ENCODE measurements at regions not wholly inside any gene's neighbourhood (a gene's known extent, or its start where the extent isn't known, plus 50 kb on each side); places are given as distances from the start of the nearest gene placed in this dataset.
"Not testable (repeated sequence)": the region's sequence is repeated elsewhere in the genome, so short reads cannot be mapped to it uniquely, and the experiment has no call there.

- DNase-seq: no peak
Observed at GRCh38 chr3:139243710-139244109, 100.1 kb upstream of the MRPS22 start.

DNA sequence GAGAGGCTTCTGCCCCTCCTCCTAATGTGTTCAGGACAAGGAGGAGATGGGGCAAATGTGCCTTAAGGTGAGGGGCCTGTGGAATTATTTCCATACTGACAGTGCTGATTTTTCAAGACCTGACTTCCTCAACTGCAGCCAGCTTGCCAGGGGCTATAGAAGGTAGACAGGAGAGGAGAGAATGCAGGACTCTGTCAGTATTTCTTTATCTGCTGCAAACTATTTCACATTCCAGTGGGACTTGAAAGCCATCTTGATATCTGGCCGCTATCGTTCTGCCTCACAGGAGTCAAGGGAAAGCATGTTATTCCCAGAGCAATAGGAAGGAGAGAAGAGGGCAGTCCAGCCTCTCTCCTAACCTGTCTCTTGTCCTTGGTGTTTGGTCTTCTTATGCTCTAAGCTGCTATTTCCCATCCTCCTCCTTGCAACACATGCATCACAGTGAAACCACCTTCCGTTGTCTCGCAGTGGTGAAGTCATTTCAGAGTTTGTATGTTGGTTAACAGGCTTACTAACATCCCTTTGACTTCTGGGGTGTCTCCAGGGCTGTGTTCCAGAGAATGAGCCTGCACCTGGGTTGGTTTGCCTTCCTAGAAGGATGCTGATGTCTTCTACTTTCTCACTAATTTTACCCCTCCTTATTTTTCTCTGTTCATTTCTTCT is 95.1 kb upstream of the MRPS22 start:
- no peak for DNase-seq

DNA sequence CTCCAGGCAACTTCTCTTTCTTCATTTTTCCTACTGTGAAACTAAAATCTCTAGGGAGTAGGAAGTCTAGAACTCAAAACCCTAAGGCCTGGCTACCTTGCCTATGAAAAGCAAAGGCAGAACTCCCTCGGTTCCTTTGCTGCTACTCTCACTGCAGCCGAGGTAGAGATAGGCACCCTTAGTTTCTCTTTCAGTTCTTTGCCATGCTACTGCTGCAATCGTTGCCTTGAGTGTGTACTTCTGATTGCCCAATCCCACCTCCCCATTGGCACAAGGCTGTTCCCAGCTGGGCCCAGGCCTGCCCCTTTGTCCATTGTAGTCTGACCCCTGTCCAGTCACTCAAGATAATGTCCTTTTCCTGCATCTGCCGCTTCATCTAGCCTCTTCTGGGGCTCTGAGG is 92.3 kb upstream of the MRPS22 start:
- no peak for DNase-seq

- no peak for DNase-seq
Observed at GRCh38 chr3:139252719-139253118, 91.1 kb upstream of the MRPS22 start.

DNA sequence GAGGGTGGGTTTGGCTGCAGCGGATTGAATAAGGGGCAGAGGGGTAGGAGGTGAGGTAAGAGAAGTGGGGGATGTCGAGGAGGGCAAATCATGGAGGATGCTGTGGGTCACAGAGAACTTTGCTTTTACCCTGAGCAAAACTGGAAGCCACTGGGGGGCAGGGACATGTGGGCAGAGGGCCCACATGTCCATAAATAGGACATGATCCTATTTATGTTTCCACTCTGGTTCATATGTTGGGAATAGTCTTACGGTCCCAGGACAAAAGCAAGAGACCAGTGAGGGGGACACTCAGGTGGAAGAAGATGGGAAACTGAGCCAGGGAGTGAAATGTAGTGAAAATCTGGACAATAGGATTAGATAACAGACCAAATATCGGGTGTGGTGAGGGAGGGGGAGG is 85.5 kb upstream of the MRPS22 start:
- no peak for DNase-seq

- no peak for DNase-seq
Observed at GRCh38 chr3:139259398-139259797, 84.4 kb upstream of the MRPS22 start.

- DNase-seq: no peak
Observed at GRCh38 chr3:139260041-139260486, 83.8 kb upstream of the MRPS22 start.

DNA sequence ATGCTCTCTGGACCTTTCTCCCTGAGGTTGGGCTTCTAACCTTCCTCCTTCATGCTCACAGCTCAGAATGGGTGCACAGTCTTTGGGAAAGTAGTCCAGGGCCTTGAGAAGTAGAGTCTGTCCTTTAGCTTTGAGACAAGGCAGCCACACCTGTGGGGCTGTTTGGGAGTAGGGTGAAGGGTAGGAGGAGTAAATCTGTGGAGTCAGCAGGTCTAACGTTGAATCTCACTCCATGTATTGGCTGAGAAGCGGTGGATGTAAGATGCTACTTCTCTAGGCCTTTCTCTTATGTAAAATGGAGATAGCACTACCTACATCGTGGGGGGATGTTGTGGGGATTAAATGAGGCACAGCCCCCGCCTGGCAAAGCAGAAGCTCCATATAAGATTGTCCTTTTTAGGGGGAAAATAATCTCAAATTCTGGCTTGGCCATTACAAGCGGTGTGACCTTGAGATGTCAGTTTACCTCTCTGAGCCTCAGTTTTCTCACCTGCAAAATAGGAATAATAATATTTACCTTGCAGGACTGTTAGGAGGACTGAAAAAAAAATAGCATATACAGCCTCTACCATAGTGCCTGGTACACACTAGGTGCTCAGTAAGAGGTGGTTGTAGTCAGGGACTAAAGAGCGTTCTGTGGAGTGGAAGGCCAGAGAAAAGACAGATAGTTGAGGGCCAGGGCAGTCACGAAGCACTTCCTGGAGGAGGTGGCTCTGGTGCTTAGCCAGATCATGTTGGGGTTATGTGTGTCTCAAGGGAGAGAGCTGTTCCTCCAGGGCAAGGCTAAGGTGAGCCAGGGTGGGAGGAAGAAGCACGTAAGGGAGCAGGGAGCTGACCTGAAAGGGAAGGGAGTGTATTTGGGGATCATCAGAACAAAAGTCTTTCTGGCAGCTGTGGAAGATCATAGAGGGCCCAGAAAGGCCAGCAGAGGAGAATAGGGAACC is 82.8 kb upstream of the MRPS22 start:
- DNase-seq: no peak

DNA sequence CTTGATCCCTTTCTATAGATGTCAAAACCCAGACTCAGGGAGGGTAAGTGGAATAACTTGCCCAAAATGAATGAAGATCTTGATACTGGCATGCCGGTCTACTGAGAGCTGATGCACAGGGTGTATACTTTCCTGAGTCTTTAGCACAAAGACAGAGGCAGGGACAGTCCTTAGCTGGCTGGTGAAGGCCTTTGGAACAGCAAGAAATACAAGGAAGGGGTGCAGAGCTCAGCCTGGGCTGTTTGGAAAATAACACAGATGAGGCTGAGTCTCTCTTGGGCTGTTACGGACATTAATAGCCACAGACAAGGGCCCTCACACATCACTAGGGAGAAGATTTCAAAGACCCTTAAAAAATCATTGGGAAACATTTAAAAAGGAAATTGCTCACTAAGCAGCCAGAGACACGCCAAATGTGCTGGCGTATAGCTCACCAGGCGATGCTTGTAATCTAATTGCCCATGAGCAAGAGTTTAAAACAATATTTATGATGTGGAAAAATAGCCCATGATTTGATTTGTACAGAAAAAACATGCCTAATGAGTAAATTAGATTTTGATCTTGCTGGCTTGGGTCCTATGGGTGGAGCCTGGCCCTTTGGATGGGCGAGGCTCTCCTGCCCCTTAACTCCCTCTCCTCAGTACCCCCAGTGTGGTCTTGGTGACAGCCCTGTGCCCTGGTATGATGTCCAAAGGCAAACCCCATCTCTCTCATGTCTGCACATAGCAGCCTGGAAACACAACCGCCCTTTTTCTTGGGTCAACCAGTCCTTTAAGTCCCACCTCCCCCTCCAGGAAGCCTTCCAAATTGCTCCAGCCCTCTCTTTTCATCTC is 81.8 kb upstream of the MRPS22 start:
- DNase-seq: no peak

- no peak for DNase-seq
Observed at GRCh38 chr3:139263798-139264197, 80.0 kb upstream of the MRPS22 start.

- DNase-seq: no peak
Observed at GRCh38 chr3:139264375-139264774, 79.4 kb upstream of the MRPS22 start.

GRCh38 chr3:139265131-139266016 is 78.4 kb upstream of the MRPS22 start:
- DNase-seq: no peak

DNA sequence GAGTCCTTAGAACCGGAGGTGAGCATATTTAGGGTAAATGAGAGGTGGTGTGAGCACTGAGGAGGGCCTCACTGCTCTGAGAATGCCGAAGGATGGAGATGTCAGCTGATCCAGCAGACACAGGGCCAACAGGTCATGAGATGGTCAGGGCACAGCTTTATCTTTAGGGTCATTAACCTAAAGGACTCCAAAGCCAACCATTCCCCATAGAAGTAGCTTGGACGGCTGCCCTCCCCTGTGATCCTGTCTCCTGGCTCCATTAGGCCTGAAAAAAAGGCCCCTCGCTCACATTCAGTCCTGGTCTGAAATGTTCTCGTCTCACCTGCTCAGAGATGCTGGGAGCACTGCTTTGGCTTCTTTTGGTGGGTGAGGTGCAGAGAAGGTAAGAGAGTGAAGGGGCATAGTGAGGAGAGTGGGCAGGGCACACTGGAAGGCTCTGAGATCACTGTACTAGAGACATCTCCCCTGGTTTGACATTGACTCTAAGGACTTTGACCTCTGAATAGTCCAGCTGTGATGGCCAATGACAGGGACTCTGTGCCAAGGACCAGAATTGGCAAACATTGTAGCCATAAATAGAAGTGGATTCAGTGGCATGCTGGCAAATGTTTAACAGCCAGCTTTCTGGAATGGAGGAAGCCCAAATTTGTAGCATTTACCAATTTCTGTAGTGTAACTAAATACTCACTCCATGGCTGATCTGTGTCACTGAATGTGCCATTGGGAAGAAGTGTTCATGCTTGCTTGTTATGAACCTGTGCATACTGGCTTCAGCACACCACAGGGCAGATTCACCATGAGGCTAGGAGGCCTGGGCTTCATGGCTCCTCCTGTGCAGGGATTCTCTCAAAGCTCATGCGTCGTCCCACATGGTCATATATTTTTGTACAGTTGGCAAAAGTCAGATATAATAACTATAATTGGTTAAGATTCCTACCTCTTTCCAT is 76.2 kb upstream of the MRPS22 start:
- no peak for DNase-seq

DNA sequence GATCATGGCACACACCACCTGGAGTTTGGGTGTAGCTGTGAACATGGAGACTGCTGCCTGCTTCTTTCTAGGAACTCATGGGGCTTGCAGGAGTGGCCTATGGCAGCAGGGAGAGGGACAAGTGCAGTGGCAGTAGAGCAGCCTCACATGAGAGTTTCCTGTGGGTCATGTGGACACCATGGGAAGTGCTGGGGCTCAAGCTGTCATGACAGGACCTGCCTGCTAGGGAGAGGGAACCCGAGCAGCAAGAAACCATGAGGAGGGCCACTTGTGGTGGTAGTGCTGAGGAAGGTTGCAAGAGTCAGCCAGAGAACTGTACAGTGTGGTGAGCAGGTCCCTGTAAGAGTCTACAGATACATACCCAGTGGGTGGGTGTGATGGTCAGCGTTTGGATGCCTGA is 73.8 kb upstream of the MRPS22 start:
- DNase-seq: no peak

- DNase-seq: not testable (repeated sequence)
Observed at GRCh38 chr3:139270652-139271051, 73.2 kb upstream of the MRPS22 start.

DNA sequence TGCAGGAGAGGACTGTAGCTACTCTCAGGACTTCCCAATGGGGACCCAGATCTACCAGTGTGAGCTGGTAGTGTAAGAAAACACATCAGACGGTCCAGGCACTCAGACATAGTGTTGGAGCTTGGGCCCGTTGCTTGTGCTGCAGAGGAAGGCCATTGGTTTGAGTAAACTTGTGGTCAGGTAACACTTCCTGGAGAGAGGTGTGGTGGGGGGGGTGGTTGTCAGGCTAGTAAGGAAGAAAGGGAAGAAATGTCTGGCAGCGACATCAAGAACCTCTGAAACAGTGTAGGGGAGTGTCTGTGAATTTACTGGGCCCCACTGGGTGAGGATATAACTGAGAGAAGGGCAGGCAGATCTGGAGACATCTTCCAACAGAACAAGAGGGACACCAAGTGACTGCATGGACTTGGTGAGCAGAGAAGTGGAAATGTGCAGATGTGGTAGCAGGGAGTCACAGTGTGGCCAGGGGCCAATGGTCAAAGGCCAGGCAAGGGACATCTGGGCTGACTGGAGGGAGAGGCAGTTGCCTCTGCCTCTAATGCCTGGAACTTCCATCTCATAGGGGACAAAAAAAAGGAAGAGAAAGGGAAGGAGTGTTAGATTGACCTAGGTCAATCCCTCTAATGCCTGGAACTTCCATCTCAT is 63.7 kb upstream of the MRPS22 start:
- no peak for DNase-seq

- DNase-seq: peak; percentile 27
Observed at GRCh38 chr3:139281096-139281495, 62.7 kb upstream of the MRPS22 start.

DNA sequence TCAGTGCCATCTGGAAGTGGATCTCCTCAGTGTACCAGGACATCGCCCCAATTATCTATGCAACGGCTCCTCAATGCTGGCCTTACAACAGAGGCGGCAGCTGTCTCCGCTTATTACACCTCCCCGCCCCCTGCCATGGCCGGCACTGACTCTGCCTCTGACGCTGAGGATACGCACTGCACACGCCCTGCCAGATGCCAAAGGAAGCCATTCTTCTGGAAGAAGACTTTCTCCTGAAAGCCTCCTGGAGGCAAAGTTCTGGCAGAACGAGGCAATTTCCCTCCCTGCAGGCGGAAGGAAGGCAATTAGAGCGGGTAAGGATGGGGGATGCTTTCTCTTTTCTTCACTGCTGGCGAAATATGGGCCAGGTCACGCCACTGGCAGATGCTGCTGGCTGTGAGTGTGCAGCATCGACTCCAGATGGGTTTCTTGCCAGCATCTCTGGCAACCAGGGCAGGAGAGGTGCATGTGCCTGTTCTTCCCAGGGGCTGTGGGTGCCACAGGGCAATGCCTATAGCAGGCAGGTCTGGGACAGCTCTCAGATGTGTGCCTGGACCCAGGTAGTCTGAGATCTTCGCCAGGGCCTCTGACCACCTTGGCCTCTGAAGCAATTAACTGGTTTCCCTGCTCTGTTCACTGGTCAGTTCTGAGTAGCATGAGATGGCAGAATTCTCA is 62.2 kb upstream of the MRPS22 start:
- DNase-seq: peak; percentile 85

DNA sequence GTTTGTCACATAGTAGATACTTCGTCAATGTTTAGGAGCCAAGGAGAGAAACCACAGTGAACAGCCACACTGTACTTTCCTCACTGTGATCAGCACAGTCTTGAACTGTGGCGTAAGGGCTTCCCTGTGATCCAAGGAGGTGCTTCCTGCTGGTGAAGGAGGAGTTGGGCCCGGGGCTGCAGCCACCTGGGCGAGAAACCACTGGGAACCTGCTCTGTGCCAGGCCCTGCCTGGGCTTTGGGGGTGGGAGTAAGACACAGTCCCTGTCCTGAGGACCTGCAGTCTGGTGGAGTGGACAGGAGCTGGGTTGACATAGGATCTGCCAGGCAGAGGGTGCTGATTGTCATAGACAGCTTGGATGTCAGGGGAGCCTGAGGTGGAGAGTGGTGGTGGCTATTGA is 60.5 kb upstream of the MRPS22 start:
- DNase-seq: no peak

GRCh38 chr3:139284221-139284620 is 59.6 kb upstream of the MRPS22 start:
- DNase-seq: no peak
